Stomach (tissue), 8 donors: ENCODE measurements at regions not wholly inside any gene's neighbourhood (a gene's known extent, or its start where the extent isn't known, plus 50 kb on each side); places are given as distances from the start of the nearest gene placed in this dataset.

Experiments used
- DNase-seq, 2 donors: peaks; one replicate each; pipeline versions ENCODE4 v3.0.0 to v3.0.0-alpha.2; 2013 to 2019
- H3K27ac ChIP-seq, 5 donors: fragments of 200-600 bp in 4 of 5; sonication (generic) in 4 of 5; one replicate each; pipeline ENCODE4 v1.5.1; 2013 to 2019; ENCODE audit warnings: mild to moderate bottlenecking in 1 of 5, moderate library complexity in 1 of 5
- H3K27me3 ChIP-seq, 3 donors: fragments of 200-600 bp; sonication (generic); one replicate each; pipeline ENCODE4 v1.5.1; 2017 to 2019; ENCODE audit warnings: mixed run types in 1 of 3
- H3K36me3 ChIP-seq, 4 donors: fragments of 200-600 bp; sonication (generic); 1 replicate in 3 of 4; 2 replicates in 1 of 4; pipeline ENCODE4 v1.5.1; 2016 to 2019
- H3K4me1 ChIP-seq, 4 donors: fragments of 200-600 bp; sonication (generic); one replicate each; pipeline ENCODE4 v1.5.1; 2016 to 2019
- H3K4me3 ChIP-seq, 4 donors: fragments of 200-600 bp; sonication (generic) in 3 of 4; one replicate each; pipeline ENCODE4 v1.5.1; 2016 to 2019; ENCODE audit warnings: mild to moderate bottlenecking in 1 of 4
- H3K9me3 ChIP-seq, 4 donors: fragments of 200-600 bp; sonication (generic); one replicate each; pipeline ENCODE4 v1.5.1; 2016 to 2019
- EP300 ChIP-seq: sonication (generic); formaldehyde crosslinking; IDR thresholded peaks from one replicate; pipeline ENCODE4 v1.6.1; 2017; ENCODE audit warnings: antibody characterized with exemption
- POLR2A ChIP-seq, 4 donors: fragments of 450-650 bp; IDR thresholded peaks; one replicate each; pipeline ENCODE4 v1.6.1; 2016; ENCODE audit warnings: antibody characterized with exemption in 4 of 4, control low read depth in 2 of 4, mild to moderate bottlenecking in 1 of 4, moderate library complexity in 1 of 4
- POLR2AphosphoS5 ChIP-seq, 3 donors: sonication (generic); formaldehyde crosslinking; IDR thresholded peaks; one replicate each; pipeline ENCODE4 v1.6.1; 2016; ENCODE audit warnings: antibody characterized with exemption in 3 of 3
- WGBS, 5 donors: extraction: QIAGEN DNeasy Blood & Tissue Kit in 3 of 5; methylation state at CpG; one replicate each; pipeline versions ENCODE4 v1.1.5 to v1.1.7; 2013 to 2018; 5-methylcytosine and 5-hydroxymethylcytosine counted together
- intact Hi-C: fragments of 100-400 bp; cut with DNase I; formaldehyde crosslinking; loops from one replicate; pipeline ENCODE4 v1.15.1; 2023; ENCODE audit warnings: low total_unique reads
- TF ChIP-seq, protein P1 (sequence below), 7 experiments: fragments of 450-650 bp in 4 of 7; fragments of 200-600 bp in 3 of 7; sonication (generic) in 3 of 7; IDR thresholded peaks; one replicate each; pipeline ENCODE4 v1.5.1; 2016 to 2019; ENCODE audit warnings: antibody characterized with exemption in 7 of 7, control low read depth in 2 of 7, mild to moderate bottlenecking in 1 of 7
- donor health status: healthy with polysubstance abuse.
- donor health status: Bipolar disorder and iron deficiency.
- donor health status: healthy.

DNA sequence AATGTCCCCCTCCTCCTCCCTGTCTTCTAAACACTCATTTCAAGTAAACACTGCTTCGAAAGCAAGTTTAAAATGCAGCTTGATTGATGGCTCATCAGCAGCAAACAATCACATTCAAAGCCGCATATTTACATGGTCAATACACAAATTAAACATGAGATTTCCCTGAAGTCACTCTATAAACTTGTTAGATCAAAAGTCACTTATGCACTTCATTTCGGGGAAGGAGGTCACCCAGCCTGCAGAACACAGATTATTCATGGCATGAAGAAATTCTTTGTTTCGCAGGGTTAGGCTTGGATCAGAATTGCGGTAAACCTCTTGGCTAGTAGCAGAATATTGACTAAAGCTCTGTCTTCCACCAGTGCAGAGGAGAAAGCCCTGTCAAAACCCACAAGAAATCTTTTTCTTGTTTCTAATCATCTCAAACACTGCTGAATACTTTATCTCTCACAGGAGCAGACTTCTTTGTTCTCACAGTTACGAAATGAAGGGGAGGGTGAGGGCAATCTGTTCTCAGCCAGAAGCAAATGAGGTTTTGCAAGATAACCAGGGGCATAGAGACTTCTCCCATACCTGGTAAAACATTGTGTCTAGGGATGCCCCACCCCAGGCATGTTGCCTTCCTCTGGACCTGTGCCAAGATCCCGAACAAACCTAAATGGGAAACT lies 133.3 kb upstream of the CHL1 start:
- Histone ChIP-seq H3K4me1 (peaks cover 4 to 11% (median 7%) of the 10 kb centered on the region in 4 donors), H3K36me3 (no peaks in the 10 kb centered on the region), H3K9me3 (no peaks in the 10 kb centered on the region), H3K4me3 (no peak overlapping the region), H3K27ac (peak overlapping the region in 2 of 5 donors; percentile 23 to 37), H3K27me3 (no peaks in the 10 kb centered on the region)
- no peak for TF ChIP-seq POLR2A (IDR thresholded peaks at IDR 0.05)
- TF ChIP-seq, protein P1, sequence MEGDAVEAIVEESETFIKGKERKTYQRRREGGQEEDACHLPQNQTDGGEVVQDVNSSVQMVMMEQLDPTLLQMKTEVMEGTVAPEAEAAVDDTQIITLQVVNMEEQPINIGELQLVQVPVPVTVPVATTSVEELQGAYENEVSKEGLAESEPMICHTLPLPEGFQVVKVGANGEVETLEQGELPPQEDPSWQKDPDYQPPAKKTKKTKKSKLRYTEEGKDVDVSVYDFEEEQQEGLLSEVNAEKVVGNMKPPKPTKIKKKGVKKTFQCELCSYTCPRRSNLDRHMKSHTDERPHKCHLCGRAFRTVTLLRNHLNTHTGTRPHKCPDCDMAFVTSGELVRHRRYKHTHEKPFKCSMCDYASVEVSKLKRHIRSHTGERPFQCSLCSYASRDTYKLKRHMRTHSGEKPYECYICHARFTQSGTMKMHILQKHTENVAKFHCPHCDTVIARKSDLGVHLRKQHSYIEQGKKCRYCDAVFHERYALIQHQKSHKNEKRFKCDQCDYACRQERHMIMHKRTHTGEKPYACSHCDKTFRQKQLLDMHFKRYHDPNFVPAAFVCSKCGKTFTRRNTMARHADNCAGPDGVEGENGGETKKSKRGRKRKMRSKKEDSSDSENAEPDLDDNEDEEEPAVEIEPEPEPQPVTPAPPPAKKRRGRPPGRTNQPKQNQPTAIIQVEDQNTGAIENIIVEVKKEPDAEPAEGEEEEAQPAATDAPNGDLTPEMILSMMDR (IDR thresholded peaks at IDR 0.05) = no peak
- TF ChIP-seq EP300 = no peak
- 12 to 30% (median 19%) methylated on average over 7 of the region's 7 CpGs for WGBS, 5 donors
- intact Hi-C loops = no loop called here
- peak in 1 of 2 donors; percentile 9 for DNase-seq

DNA sequence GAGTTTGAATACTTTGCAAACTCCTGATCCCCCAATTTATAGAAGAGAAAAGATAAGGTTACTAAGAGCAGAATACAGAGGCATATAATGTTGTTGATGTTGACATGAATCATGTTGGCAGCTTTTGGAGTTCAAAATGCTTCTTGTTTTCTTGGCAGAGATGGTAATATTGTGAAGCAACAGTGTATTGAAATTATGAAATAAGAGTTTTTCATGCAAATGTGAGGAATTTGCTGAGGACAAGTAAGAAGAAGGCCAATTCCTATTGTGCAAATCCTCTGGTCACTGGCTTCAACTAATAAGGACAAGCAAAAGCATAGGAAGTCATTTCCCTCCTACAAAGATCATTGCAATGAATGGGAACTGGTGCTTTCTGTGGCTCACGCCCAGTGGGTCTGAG lies 126.9 kb upstream of the CHL1 start:
- WGBS, 5 donors = 63 to 77% (median 66%) methylated on average over 1 of the region's 1 CpG
- intact Hi-C loops = no loop called here
- H3K27ac ChIP-seq = no peak overlapping the region
- H3K9me3 ChIP-seq = no peaks in the 10 kb centered on the region
- no peaks in the 10 kb centered on the region for H3K36me3 ChIP-seq
- no peak overlapping the region for H3K4me3 ChIP-seq
- H3K27me3 ChIP-seq = no peaks in the 10 kb centered on the region
- H3K4me1 ChIP-seq = peaks cover 0 to 3% (median 0%) of the 10 kb centered on the region in 4 donors
- DNase-seq = no peak
- TF ChIP-seq, protein P1 (IDR thresholded peaks at IDR 0.05) = no peak
- peak in 1 of 3 donors; percentile 35 for TF ChIP-seq POLR2AphosphoS5 (IDR thresholded peaks at IDR 0.05)

- peaks cover 0 to 3% (median 0%) of the 10 kb centered on the region in 4 donors for H3K4me1 ChIP-seq
- no peaks in the 10 kb centered on the region for H3K9me3 ChIP-seq
- H3K27me3 ChIP-seq = no peaks in the 10 kb centered on the region
- H3K27ac ChIP-seq = peak overlapping the region in 3 of 5 donors; percentile 24 to 58 (median 38)
- H3K4me3 ChIP-seq = no peak overlapping the region
- peak in 1 of 2 donors; percentile 19 for DNase-seq
- TF ChIP-seq EP300 (no peak), POLR2AphosphoS5 (IDR thresholded peaks at IDR 0.05) (peak in 2 of 3 donors; percentile 12 to 15)
- H3K36me3 ChIP-seq = no peaks in the 10 kb centered on the region
- 33 to 76% (median 56%) methylated on average over 1 of the region's 1 CpG for WGBS, 5 donors
- intact Hi-C loops = no loop called here
These were observed 123.8 kb upstream of the CHL1 start for GRCh38 chr3:72776-73175.

DNA sequence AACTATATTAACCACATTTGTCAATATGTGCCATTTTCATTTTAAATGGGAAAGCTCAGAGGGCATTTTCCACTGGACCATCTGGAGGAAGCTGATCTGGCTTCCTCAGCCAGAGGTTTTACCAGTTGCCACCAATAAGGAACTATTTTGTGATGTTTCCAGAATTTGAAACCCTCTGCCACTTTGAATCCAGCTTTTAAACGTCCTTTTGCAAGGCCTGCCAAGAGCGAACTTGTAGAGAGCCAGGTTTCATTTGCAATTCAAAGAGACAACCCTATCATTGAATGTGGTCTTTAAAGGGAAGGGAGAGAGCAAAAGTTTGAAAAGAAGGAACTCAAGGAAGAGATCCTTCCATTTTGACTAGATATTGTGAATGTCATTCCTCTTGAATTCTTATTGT lies 123.3 kb upstream of the CHL1 start:
- no peaks in the 10 kb centered on the region for H3K27me3 ChIP-seq
- no peaks in the 10 kb centered on the region for H3K9me3 ChIP-seq
- TF ChIP-seq, protein P1 (IDR thresholded peaks at IDR 0.05) = no peak
- TF ChIP-seq EP300 (no peak), POLR2AphosphoS5 (IDR thresholded peaks at IDR 0.05) (no peak), POLR2A (IDR thresholded peaks at IDR 0.05) (no peak)
- 27 to 42% (median 39%) methylated on average over 2 of the region's 2 CpGs for WGBS, 5 donors
- peaks cover 0 to 3% (median 0%) of the 10 kb centered on the region in 4 donors for H3K4me1 ChIP-seq
- H3K4me3 ChIP-seq = no peak overlapping the region
- no peak for DNase-seq
- peak overlapping the region in 2 of 5 donors; percentile 38 to 58 for H3K27ac ChIP-seq
- no peaks in the 10 kb centered on the region for H3K36me3 ChIP-seq
- intact Hi-C loops = no loop called here

GRCh38 chr3:74676-75243 lies 121.8 kb upstream of the CHL1 start:
- no peak for DNase-seq
- Histone ChIP-seq H3K4me1 (peaks cover 0 to 3% (median 0%) of the 10 kb centered on the region in 4 donors), H3K9me3 (no peaks in the 10 kb centered on the region), H3K36me3 (no peaks in the 10 kb centered on the region), H3K27me3 (no peaks in the 10 kb centered on the region), H3K4me3 (no peak overlapping the region), H3K27ac (peak overlapping the region in 3 of 5 donors; percentile 40 to 58 (median 45))
- TF ChIP-seq POLR2A (IDR thresholded peaks at IDR 0.05) = no peak
- TF ChIP-seq, protein P1 (IDR thresholded peaks at IDR 0.05) = no peak
- no peak for TF ChIP-seq EP300
- TF ChIP-seq POLR2AphosphoS5 (IDR thresholded peaks at IDR 0.05) = no peak
- 53 to 71% (median 66%) methylated on average over 3 of the region's 3 CpGs for WGBS, 5 donors
- intact Hi-C loops = no loop called here
